ENCODE measurements at regions not wholly inside any gene's neighbourhood (a gene's known extent, or its start where the extent isn't known, plus 50 kb on each side); places are given as distances from the start of the nearest gene placed in this dataset.

DNA sequence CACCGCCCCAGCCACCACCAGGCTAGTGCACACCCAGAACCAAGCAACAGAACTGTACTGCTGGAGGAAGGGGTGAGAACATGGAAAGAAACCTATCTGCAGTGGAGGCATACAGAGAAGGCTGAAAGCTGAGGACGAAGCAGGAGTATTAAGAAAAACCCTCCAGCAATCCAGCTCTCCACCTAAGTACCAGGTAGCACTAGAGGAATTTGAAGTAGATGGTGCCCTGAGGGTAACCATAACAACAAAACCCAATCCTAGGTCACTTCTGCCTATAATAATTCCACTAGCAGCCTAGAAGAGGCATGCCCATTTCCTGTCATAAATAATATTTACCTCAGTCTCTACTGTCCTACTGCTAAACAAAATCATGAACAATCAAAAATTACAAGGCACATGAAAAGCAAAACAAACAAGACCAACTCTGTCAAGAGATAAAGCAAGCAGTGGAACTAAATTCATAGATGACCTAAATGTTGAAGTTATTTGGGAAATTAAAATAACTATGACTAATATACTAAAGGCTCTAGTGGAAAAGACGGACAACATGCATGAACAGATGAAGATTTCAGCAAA, 51.1 kb downstream of the HYCC1 start:
- no peak for DNase-seq (ENCODE audit: low spot score)
- FAIRE-seq = no peak

DNA sequence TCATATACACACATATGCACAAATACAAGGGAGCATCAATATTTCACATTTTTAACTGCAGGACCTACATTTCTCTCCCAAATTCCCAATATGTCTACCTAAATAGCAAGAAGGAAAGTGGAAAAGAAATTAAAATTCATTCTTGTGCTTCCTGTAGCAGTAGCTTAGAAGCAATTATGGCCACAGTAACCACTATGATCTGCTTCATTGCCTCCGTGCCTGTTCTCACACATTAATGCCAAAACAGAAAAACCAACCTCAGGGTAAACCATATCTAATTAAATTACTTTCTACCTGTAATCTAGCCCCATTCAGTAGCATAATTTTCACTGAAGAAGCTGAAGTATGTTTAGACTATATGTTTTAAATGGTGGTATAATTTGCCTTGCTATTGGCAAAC, 55.2 kb downstream of the HYCC1 start:
- DNase-seq (ENCODE audit: low spot score) = no peak
- FAIRE-seq = peak; percentile 70

GRCh38 chr7:22954251-22954650, 59.7 kb downstream of the HYCC1 start:
- peak; percentile 83 for FAIRE-seq
- DNase-seq (ENCODE audit: low spot score) = no peak

- no peak for FAIRE-seq
- DNase-seq (ENCODE audit: low spot score) = no peak
Measured at GRCh38 chr7:22952306-22953015, 61.5 kb downstream of the HYCC1 start.

GRCh38 chr7:22949944-22950343, 64.0 kb downstream of the HYCC1 start:
- no peak for FAIRE-seq
- no peak for DNase-seq (ENCODE audit: low spot score)

DNA sequence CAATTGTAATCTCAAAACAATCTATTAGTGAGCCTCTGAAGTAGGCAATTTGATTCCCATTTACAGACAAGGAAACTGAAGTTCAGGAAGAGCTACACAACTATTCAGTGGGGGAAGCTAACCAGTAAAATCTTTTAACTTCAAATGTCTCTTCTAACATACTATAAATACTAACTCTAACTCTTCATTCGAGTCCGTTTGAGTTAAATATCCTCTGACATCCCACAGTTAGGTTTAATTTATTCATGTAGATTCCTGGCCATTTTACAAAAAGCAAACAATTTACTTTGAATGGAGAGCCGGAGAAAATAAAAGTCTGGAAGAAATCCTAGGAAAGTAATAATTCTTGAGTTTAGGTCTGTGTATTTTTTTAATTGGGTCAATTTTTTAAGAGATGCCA, 64.7 kb downstream of the HYCC1 start:
- no peak for DNase-seq (ENCODE audit: low spot score)
- no peak for FAIRE-seq

DNA sequence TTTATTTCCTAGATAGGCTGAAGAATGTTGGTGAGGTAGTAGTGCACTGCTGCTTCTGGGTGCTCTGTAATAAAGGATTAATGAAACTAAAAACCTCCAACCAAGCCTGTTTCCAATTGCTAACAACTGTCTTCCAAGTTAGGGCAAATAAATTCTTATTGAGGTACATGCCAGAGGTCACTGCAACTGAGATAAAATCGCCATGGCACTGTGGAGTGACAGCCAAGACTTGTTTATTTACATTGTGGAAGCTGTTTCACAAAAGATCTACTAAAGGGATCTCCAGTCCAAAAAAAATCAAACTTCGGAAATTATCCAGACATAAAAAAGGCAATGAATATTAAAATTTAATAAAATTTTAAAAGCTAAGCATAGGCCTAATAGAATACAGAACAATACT, 65.2 kb downstream of the HYCC1 start:
- DNase-seq (ENCODE audit: low spot score) (no peak), FAIRE-seq (no peak)

- FAIRE-seq = no peak
Measured at GRCh38 chr7:22945584-22945983, 68.3 kb downstream of the HYCC1 start.

GRCh38 chr7:22944510-22944909, 69.4 kb downstream of the HYCC1 start:
- FAIRE-seq = no peak
- no peak for DNase-seq (ENCODE audit: low spot score)

More at GRCh38 chr7:22945584-22945983, 68.3 kb downstream of the HYCC1 start:
- DNase-seq (ENCODE audit: low spot score) = no peak

- DNase-seq (ENCODE audit: low spot score) (no peak), FAIRE-seq (no peak)
Measured at GRCh38 chr7:22944022-22944421, 69.9 kb downstream of the HYCC1 start.

DNA sequence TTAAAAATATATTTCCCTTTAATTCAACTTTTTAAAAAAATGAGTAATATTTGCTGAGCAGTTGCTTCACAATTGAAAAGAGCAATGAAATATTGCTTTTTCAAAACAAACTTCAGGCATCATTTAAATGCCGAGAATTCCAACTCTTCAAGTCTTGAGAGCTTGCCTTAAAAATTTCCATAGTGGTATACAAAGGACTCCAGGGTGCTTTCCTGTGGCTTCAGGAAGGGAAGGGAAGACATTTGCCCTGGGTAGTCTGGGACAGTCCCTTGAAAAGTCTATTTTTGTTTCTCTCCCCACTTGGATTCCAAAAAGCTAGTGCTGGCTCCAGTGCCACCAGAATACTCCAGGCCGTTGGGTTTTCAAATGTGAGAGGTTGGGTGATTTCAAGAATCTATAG, 71.7 kb downstream of the HYCC1 start:
- no peak for DNase-seq (ENCODE audit: low spot score)
- no peak for FAIRE-seq

DNA sequence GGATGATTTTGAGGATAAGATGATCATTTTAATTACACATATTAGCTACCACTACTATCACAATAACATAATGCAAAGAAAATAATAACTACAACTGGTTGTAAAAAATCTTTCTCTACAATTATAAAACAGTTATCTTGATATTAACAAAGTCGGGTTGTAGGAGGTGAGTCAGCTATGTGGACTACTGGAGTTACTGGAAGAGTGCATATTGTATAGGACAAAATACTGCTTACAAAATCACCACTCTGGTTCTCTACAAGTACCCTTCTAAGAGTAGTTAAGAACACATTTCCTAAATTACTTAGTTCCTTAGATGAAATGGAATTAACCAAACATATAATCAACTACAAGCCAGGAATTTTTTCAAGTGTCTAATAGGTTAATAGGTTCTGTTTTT, 74.1 kb downstream of the HYCC1 start:
- FAIRE-seq (no peak), DNase-seq (ENCODE audit: low spot score) (no peak)

DNA sequence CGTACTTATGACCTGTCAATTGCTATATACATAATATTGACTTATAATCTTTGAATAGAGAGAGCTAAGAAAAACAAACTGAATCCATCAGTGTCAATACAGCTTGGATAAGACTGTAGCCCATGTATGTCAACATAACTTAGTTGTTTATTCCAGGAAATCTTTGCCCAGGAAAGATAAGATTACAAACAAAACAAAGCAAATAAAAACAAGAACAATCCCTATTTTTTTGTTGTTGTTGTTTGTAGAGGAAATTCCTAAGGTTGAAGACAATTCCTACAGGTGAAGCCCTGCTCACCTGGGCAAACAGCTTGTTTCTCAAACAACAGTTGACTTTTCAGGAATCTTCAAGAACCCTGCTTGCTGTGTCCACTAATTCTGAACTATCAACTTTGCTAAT, 76.0 kb downstream of the HYCC1 start:
- no peak for FAIRE-seq
- DNase-seq (ENCODE audit: low spot score) = no peak

DNA sequence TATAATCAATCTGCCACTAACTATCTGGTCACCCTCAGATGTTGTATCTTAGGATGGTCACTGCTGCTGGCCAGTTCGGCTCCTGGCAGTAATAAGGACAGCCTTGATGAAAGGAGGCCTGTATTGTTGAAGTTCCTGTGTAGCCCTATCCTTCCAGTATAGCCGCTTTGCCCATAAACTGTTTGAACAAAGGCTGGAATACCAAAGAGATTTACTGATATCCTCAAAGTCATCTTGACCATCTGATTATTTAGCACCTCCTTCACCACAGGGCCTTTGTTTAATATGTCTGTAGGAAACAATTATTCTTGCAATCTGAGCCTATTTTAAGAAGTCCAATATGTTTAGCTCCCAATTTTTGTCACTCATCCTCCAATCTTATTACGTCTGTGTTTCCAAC, 77.7 kb downstream of the HYCC1 start:
- DNase-seq (ENCODE audit: low spot score) = no peak
- FAIRE-seq = no peak

DNA sequence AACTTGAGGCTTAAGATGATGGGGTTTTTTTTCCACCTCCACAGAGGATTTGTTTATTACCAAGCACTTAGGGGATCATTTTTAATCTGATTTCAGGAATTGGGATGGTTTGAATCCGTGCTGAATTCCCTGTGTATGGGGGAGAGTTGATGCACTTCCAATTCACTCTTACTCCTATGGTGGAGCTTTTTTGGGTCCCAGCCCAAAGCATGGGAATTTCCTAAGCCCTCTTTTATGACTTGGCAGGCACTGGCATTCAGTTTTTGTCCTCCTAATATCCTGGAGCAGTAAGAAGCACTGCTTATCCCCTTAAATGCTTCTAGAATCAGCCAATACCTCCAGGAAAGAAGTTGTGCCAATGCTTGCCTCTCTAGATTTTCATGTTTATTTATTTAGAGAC, 78.7 kb downstream of the HYCC1 start:
- DNase-seq (ENCODE audit: low spot score) = no peak
- no peak for FAIRE-seq

GRCh38 chr7:22934473-22935065, 79.4 kb downstream of the HYCC1 start:
- DNase-seq (ENCODE audit: low spot score) (no peak), FAIRE-seq (no peak)

GRCh38 chr7:22934023-22934422, 79.9 kb downstream of the HYCC1 start:
- FAIRE-seq (no peak), DNase-seq (ENCODE audit: low spot score) (no peak)

GRCh38 chr7:22932896-22933295, 81.0 kb downstream of the HYCC1 start:
- DNase-seq (ENCODE audit: low spot score) = no peak
- FAIRE-seq = no peak

- no peak for FAIRE-seq
Measured at GRCh38 chr7:22931011-22931410, 82.9 kb downstream of the HYCC1 start.

GRCh38 chr7:22922307-22922706, 91.6 kb downstream of the HYCC1 start:
- DNase-seq (ENCODE audit: low spot score) (no peak), FAIRE-seq (no peak)

More at GRCh38 chr7:22931011-22931410, 82.9 kb downstream of the HYCC1 start:
- DNase-seq (ENCODE audit: low spot score) = peak; percentile 40

DNA sequence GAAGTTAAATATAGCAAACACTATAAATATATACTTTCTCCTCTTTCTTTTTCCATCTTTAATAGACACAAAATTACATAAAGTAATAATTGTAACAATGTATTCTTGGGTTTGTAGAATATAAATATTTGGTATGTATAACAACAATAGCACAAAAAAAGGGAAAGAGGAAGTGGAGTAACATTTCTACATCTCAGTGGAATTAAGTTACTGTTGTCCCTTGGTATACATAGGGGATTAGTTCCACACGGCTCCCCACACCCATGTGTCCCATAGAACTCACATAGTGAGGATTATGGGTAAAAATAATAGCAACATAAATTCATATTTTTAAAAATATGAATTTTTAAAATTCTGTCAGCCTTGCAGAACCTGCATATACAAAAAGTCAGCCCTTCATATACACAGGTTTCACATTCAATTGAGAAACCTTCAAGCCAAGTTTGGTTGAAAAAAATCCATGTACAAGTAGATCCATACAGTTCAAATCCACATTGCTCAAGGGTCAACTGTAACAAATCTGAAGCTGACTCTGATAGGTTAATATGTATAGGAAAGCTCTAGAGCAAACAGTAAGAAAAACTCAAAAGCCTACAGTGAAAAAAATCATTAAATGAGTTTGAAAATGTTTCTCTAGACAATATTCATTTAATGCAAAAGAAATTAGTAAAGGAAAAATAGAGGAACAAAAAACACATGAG, 92.4 kb downstream of the HYCC1 start:
- FAIRE-seq (no peak), DNase-seq (ENCODE audit: low spot score) (no peak)

DNA sequence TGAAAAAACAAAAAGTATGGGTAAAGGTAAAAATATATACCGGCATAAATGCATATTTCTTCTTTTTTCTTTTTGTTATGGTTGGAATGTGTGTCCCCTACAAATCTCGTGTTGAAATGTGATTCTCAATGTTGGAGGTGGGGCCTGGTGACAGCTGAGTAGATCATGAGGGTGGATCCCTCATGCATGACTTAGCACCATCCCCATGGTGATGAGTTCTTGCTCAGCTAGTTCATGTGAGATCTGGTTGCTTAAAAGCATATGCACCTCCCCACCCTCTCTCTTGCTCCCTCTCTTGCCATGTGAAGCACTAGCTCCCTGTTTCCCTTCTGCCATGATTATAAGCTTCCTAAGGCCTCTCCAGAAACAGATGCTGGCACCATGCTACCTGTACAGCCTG, 93.3 kb downstream of the HYCC1 start:
- DNase-seq (ENCODE audit: low spot score) (peak; percentile 33), FAIRE-seq (no peak)
